GM23338 (cell line): ENCODE measurements at regions not wholly inside any gene's neighbourhood (a gene's known extent, or its start where the extent isn't known, plus 50 kb on each side); places are given as distances from the start of the nearest gene placed in this dataset.
"Not testable (repeated sequence)": the region's sequence is repeated elsewhere in the genome, so short reads cannot be mapped to it uniquely, and the experiment has no call there.

Experiments used
- ATAC-seq: fragments of 200-7000 bp; cut with Tn5 transposase; 3 replicates; pipeline ENCODE4 v1.9.1; 2020
- DNase-seq: peaks from one replicate; pipeline ENCODE4 v3.0.0-alpha.2; 2015; ENCODE audit warnings: low spot score
- H2AFZ ChIP-seq: fragments of 200-600 bp; sonication (generic); 2 replicates; pipeline ENCODE4 v1.8.0; 2016; ENCODE audit warnings: antibody characterized with exemption, mild to moderate bottlenecking, moderate library complexity
- H3F3A ChIP-seq: fragments of 200-600 bp; sonication (generic); replicated peaks from 2 replicates; pipeline ENCODE4 v1.8.0; 2017; ENCODE audit warnings: antibody characterized with exemption, mixed run types, low read depth
- H3K27ac ChIP-seq: fragments of 200-600 bp; sonication (generic); 2 replicates; pipeline ENCODE4 v1.6.1; 2016; ENCODE audit warnings: low read depth
- H3K27me3 ChIP-seq: fragments of 200-600 bp; sonication (generic); 2 replicates; pipeline ENCODE4 v1.8.0; 2016; ENCODE audit warnings: mild to moderate bottlenecking, mixed run types, moderate library complexity; ENCODE audit not compliant: insufficient read depth
- H3K36me3 ChIP-seq: fragments of 200-600 bp; sonication (generic); 2 replicates; pipeline ENCODE4 v1.8.0; 2016; ENCODE audit warnings: mild to moderate bottlenecking; ENCODE audit not compliant: insufficient read depth
- H3K4me1 ChIP-seq: fragments of 200-600 bp; sonication (generic); 2 replicates; pipeline ENCODE4 v1.8.0; 2016; ENCODE audit warnings: mild to moderate bottlenecking, moderate library complexity; ENCODE audit not compliant: insufficient read depth
- H3K4me2 ChIP-seq: fragments of 200-600 bp; sonication (generic); 2 replicates; pipeline ENCODE4 v1.7.1; 2017; ENCODE audit warnings: mixed run types
- H3K4me3 ChIP-seq: fragments of 200-600 bp; sonication (generic); 2 replicates; pipeline ENCODE4 v1.6.1; 2016; ENCODE audit warnings: mixed run types
- H3K79me2 ChIP-seq: fragments of 200-600 bp; sonication (generic); replicated peaks from 2 replicates; pipeline ENCODE4 v1.8.0; 2017; ENCODE audit warnings: mild to moderate bottlenecking; ENCODE audit not compliant: insufficient read depth
- H3K9me2 ChIP-seq: fragments of 200-600 bp; sonication (generic); 2 replicates; pipeline ENCODE4 v1.8.0; 2017; ENCODE audit not compliant: insufficient read depth
- H4K20me1 ChIP-seq: fragments of 200-600 bp; sonication (generic); replicated peaks from 2 replicates; pipeline ENCODE4 v1.8.0; 2017; ENCODE audit warnings: mild to moderate bottlenecking; ENCODE audit not compliant: insufficient read depth
- H3K27ac Mint-ChIP-seq: 2 replicates; pipeline ENCODE4 v1.8.0; 2020; ENCODE audit warnings: inconsistent platforms, mild to moderate bottlenecking, moderate library complexity, mixed read lengths
- H3K27me3 Mint-ChIP-seq: 3 replicates; pipeline ENCODE4 v1.8.0; 2022; ENCODE audit warnings: low read depth, mild to moderate bottlenecking, moderate library complexity, mixed read lengths, inconsistent platforms; ENCODE audit not compliant: insufficient read depth, poor library complexity
- H3K36me3 Mint-ChIP-seq: 3 replicates; pipeline ENCODE4 v1.8.0; 2021; ENCODE audit warnings: low read depth, mild to moderate bottlenecking, inconsistent platforms, moderate library complexity, mixed read lengths
- H3K4me1 Mint-ChIP-seq: 3 replicates; pipeline ENCODE4 v1.8.0; 2020; ENCODE audit warnings: mild to moderate bottlenecking, inconsistent platforms, mixed read lengths
- H3K4me3 Mint-ChIP-seq: 3 replicates; pipeline ENCODE4 v1.8.0; 2021; ENCODE audit warnings: moderate library complexity, mild to moderate bottlenecking, inconsistent platforms, mixed read lengths
- H3K9me3 Mint-ChIP-seq: 3 replicates; pipeline ENCODE4 v1.8.0; 2020; ENCODE audit warnings: moderate library complexity, mild to moderate bottlenecking, inconsistent platforms, mixed read lengths
- TF ChIP-seq, protein P1 (sequence below): IDR thresholded peaks from one replicate; pipeline ENCODE4 v1.6.1; 2018; ENCODE audit warnings: antibody characterized with exemption; ENCODE audit not compliant: unreplicated experiment

DNA sequence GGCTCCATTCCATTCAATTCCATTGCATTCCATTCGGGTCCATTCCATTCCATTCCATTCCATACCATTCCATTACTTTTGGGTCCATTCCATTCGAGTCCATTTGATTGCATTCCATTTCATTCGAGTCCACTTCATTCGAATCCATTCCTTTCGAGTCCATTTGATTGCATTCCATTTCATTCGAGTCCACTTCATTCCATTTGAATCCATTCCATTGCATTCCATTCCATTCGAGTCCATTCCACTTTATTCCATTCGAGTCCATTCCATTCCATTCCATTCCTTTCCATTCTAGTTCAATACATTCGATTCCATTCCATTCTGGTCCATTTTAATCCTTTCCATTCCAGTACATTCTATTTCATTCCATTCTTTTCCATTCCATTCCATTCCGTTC is 334.0 kb downstream of the ZNF33B start (continued):
- TF ChIP-seq, protein P1, sequence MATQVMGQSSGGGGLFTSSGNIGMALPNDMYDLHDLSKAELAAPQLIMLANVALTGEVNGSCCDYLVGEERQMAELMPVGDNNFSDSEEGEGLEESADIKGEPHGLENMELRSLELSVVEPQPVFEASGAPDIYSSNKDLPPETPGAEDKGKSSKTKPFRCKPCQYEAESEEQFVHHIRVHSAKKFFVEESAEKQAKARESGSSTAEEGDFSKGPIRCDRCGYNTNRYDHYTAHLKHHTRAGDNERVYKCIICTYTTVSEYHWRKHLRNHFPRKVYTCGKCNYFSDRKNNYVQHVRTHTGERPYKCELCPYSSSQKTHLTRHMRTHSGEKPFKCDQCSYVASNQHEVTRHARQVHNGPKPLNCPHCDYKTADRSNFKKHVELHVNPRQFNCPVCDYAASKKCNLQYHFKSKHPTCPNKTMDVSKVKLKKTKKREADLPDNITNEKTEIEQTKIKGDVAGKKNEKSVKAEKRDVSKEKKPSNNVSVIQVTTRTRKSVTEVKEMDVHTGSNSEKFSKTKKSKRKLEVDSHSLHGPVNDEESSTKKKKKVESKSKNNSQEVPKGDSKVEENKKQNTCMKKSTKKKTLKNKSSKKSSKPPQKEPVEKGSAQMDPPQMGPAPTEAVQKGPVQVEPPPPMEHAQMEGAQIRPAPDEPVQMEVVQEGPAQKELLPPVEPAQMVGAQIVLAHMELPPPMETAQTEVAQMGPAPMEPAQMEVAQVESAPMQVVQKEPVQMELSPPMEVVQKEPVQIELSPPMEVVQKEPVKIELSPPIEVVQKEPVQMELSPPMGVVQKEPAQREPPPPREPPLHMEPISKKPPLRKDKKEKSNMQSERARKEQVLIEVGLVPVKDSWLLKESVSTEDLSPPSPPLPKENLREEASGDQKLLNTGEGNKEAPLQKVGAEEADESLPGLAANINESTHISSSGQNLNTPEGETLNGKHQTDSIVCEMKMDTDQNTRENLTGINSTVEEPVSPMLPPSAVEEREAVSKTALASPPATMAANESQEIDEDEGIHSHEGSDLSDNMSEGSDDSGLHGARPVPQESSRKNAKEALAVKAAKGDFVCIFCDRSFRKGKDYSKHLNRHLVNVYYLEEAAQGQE, result no peak

DNA sequence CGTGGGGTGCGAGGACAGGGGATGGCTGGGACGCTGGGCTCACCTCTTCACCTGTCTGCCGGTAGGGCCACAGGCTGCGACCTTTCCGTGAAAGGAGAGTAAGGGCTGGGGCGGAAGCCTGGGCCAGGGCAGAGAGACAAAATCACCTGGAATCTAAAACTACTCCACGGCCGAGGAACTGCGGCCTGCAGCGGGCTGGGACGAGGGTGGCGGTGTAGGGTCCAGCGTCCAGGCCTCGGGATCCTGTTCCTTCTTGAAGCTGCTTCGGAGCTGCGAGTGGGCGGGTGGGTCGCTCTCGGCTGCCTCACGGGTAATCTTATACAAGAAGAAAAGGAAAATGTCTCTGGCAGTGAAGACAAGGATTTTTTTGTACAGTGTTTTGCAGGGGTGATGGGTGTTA is 356.5 kb downstream of the ZNF33B start:
- not testable (repeated sequence) for H3K4me2 ChIP-seq, H3K4me3 Mint-ChIP-seq, H3F3A ChIP-seq, H3K27ac Mint-ChIP-seq, H2AFZ ChIP-seq, H3K27me3 ChIP-seq, H4K20me1 ChIP-seq, H3K79me2 ChIP-seq, ATAC-seq, H3K4me1 ChIP-seq, H3K4me3 ChIP-seq, H3K4me1 Mint-ChIP-seq, H3K27ac ChIP-seq, DNase-seq, H3K36me3 Mint-ChIP-seq, H3K36me3 ChIP-seq, H3K27me3 Mint-ChIP-seq, H3K9me2 ChIP-seq
- peaks cover 45% of the 10 kb centered on the region for H3K9me3 Mint-ChIP-seq

DNA sequence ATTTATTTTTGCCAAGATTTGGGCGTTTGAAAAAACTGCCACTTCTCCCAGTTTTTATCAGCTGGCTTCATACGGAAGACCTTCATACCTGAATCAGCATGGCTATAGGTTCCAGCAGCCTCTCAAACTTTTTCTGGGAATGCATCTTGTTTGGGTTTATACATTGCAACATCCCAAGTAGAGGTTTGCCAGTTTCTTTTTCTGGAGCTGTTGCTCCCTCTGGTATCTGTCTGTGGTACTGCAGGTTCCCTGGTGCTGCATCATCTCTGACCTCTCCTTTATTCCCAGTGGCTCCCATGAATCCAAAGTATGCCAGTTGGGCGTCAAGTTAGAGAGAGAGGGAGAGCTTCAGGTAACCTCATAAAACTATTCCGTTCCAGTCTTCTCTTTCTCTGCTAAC is 368.6 kb downstream of the ZNF33B start:
- not testable (repeated sequence) for H3F3A ChIP-seq, H3K79me2 ChIP-seq, H3K4me1 ChIP-seq, H4K20me1 ChIP-seq, DNase-seq, H3K27me3 ChIP-seq, H3K27ac Mint-ChIP-seq, H3K36me3 ChIP-seq, H2AFZ ChIP-seq, H3K9me2 ChIP-seq, H3K4me1 Mint-ChIP-seq, ATAC-seq, H3K4me2 ChIP-seq, H3K4me3 ChIP-seq, H3K27me3 Mint-ChIP-seq, H3K27ac ChIP-seq, H3K4me3 Mint-ChIP-seq
- Mint-ChIP-seq H3K9me3 (peaks cover 65% of the 10 kb centered on the region), H3K36me3 (peaks cover 16% of the 10 kb centered on the region; the same call in 2 of the 3 replicates)

DNA sequence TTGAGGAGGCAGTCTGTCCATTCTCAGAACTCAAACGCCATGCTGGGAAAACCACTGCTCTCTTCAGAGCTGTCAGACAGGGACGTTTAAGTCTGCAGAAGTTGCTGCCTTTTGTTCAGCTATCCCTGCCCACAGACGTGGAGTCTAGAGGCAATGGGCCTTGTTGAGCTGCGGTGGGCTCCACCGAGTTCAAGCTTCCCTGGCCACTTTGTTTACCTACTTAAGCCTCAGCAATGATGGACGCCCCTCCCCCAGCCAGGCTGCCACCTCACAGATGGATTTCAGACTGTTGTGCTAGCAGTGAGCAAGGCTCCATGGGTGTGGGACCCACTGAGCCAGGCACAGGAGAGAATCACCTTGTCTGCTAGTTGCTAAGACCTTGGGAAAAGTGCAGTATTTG is 375.1 kb downstream of the ZNF33B start:
- H3K9me2 ChIP-seq, H3F3A ChIP-seq, DNase-seq, H3K4me3 Mint-ChIP-seq, H4K20me1 ChIP-seq, H3K79me2 ChIP-seq, H3K4me1 ChIP-seq, H3K27ac ChIP-seq, H3K27ac Mint-ChIP-seq, ATAC-seq, H3K36me3 ChIP-seq, H2AFZ ChIP-seq, H3K4me1 Mint-ChIP-seq, H3K27me3 Mint-ChIP-seq, H3K27me3 ChIP-seq, H3K4me3 ChIP-seq, H3K4me2 ChIP-seq: not testable (repeated sequence)
- Mint-ChIP-seq H3K9me3 (peaks cover 84% of the 10 kb centered on the region), H3K36me3 (peaks cover 11% of the 10 kb centered on the region; the same call in 2 of the 3 replicates)

DNA sequence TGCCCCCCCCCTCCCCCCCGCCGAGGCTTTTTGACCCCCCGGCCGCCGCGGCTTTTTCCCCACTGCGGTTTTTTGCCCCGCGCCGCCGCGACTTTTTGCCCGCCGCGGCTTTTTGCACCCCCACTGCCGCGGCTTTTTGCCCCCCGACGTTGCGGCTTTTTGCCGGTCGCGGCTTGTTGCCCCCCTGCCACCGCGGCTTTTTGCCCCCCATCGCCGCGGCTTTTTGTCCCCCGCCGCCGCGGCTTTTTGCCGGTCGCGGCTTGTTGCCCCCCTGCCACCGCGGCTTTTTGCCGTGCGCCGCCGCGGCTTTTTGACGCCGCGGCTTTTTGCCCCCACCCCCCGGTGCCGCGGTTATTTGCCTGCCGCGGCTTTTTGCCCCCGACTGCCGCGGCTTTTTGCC is 395.4 kb downstream of the ZNF33B start:
- not testable (repeated sequence) for H3K4me1 ChIP-seq, H3K27me3 ChIP-seq, H3K79me2 ChIP-seq, H3K36me3 ChIP-seq, H4K20me1 ChIP-seq, H3K4me3 Mint-ChIP-seq, H3K27me3 Mint-ChIP-seq, H3K27ac Mint-ChIP-seq, H3F3A ChIP-seq, H3K4me1 Mint-ChIP-seq, H3K4me2 ChIP-seq, H3K4me3 ChIP-seq, H2AFZ ChIP-seq, H3K9me2 ChIP-seq, ATAC-seq, DNase-seq, H3K27ac ChIP-seq
- Mint-ChIP-seq H3K9me3 (peaks cover 66% of the 10 kb centered on the region), H3K36me3 (peaks cover 20% of the 10 kb centered on the region)
